Left kidney (tissue), 1 donor: ENCODE measurements at regions not wholly inside any gene's neighbourhood (a gene's known extent, or its start where the extent isn't known, plus 50 kb on each side); places are given as distances from the start of the nearest gene placed in this dataset.

Source experiments
- DNase-seq: peaks from one replicate; pipeline ENCODE4 v3.0.0-alpha.2; 2013

DNA sequence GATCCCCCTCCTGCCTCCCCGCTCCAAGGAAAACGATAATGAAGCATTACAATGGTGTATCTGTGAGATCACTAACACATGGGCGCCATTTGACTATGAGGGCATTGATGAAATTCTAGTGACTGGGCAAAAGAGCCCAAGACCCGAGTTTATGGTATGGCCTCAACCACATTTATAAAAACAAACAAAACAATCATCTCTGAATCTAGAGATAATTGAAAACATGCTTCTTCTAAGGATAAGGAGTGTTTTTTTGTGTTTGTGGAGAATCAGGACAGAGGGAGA is 100.9 kb upstream of the SEMA6A start:
- DNase-seq: no peak

- no peak for DNase-seq
Measured at GRCh38 chr5:116674881-116675625, 100.4 kb upstream of the SEMA6A start.

DNA sequence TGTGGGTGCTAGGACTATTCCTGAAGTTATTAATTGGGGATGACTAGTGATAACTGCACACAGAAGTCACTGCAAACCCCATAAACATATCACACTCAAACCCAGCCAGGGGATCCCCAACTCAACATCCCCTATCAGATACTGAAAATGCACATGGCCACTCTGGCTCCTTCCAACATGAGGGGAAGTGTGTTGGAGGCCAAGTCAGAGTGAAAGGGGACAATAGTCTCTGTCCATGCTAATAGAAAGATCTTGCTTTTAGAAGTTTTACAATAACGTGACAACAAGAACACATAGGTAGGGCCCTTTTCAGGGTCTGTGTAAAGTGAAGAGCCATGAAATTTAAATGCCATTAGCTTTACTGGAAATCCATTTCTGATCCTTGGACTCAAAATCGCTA is 98.8 kb upstream of the SEMA6A start:
- no peak for DNase-seq

GRCh38 chr5:116672203-116672602 is 97.6 kb upstream of the SEMA6A start:
- no peak for DNase-seq

DNA sequence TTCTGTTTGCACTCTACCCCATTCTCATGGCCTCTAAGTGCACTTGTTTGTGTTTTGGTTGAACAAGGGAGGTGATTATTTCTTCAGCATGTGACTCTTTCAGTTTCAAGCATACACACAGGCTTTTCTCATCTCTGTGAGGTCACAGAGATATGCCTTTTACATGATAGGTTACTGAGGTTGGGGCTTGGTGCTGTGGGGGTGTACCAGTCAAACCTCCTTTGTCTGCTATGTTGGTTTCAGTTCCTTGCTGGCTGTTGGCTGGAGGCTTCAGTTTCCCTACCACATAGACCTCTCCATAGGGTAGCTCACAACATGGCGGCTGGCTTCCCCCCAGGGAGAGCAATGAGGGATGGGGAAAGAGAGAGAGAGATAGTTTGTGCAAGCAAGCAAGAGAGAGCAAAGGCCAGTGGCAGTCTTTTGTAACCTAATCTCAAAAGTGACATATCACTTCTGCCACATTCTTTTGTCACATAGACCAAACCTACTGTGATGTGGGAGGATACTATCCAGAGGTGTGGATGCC is 96.7 kb upstream of the SEMA6A start:
- DNase-seq: no peak

DNA sequence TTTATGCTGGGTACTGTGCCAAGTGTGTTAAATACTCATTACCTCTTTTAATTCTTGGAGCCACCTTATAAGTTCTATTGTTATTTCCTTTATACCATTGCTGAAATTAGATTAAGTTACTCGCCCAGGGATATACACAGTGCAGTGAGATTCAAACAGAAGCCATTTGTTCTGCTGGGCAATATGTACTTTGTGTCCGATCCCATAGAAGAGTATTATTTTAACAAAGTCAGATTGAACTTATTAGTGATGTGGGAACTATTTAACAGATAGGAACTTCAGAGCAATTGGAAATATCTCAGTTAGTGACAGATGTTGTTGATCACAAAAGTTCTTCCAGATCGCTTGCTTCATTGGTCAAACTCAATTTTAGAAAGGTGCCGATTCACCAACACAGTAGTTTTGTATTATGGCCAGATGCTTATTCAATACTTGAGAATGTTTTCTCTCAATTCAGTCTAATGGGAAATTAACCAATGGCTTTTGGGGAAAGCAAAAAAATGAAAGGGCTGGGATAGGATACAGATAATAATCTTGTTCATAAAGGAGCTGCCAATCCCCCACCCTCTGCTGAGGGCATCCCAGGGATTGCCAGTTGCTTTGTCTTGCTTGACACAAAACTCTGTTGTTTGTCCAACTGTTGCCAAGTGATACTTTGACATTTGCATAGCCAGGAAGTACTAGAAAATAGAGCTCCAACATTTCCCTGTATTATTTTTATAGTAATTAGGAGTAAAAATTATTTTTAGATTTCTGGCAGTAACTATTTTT is 94.8 kb upstream of the SEMA6A start:
- no peak for DNase-seq

GRCh38 chr5:116668390-116668789 is 93.8 kb upstream of the SEMA6A start:
- no peak for DNase-seq

DNA sequence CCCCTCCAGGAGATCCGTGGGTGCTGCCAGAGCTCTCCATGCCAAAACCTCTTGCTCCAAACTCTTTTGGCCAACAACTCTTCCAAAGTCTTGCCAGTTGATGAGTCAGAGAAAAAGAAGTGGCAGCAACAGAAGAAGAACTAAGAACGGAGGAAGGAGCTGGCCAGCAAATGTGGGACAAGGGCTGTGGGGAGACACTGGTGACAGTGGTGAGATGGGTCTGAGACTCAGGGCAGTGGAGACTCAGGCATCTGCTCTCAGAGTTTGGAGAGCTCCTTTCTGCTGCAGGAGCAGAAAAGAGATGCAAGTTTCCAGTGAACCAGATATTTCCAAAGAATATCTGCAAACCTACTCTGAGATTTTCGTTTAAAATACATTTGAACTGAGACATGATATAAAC is 92.3 kb upstream of the SEMA6A start:
- DNase-seq: no peak

DNA sequence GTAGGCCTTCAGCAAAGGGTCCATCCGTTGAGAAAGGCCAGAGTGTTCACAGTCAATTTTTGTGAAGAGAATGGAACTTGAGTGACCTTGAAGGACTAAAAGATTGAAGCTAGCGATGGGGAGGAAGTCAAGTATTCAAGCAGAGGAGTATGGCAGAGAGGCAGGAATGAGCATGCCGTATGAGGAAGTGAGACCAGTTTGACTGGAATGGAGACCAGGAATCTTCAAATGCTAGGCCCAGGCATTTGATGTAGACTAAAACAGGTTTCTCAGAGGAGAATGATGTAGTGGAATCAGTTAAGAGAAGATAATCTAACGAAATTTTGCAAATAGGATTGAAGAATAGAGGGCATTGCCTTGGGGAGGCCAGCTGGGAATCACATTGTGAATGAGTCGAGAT is 90.4 kb upstream of the SEMA6A start:
- no peak for DNase-seq

- DNase-seq: no peak
Measured at GRCh38 chr5:116663081-116663480, 88.5 kb upstream of the SEMA6A start.

GRCh38 chr5:116661419-116661818 is 86.8 kb upstream of the SEMA6A start:
- no peak for DNase-seq

DNA sequence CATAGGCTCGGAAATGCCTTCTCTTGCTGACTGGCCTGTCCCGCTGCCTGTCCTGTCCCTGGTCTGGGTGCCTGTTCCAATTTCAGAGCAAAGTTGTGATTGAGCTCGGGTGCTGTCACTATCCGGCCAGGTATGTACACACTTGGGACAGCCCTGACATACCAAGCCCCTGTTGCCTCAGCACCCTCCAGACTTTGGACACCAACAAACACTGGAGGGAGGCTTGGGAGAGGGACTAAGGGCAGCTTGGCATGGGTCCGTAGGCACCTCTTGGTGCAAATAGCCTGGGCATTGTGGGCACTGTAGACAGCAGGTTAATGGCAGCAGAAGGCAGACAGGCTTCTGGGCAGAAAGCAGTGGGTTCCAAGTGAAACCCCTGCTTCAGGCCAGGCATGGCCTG is 86.3 kb upstream of the SEMA6A start:
- no peak for DNase-seq

- DNase-seq: no peak
Measured at GRCh38 chr5:116658830-116659229, 84.2 kb upstream of the SEMA6A start.

- no peak for DNase-seq
Measured at GRCh38 chr5:116658141-116658540, 83.5 kb upstream of the SEMA6A start.

- no peak for DNase-seq
Measured at GRCh38 chr5:116655431-116655830, 80.8 kb upstream of the SEMA6A start.

DNA sequence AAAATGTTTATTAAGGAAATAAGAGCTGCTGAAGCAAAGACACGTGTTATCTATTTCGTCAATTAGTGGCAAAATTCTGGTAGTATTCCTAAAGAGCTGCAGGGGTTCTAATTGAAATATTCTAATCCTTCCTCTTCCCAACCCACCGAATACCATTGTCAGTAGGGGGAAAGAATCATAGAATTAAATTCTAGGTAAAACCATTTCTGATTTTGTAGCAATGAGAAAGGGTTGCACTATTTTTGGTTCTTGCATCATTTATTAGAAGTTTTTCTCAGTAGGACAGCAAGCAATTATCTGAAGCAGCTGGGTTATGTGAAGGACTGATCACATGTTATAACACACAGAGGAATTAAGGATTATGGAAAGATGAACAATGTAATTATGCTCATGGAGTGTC is 80.3 kb upstream of the SEMA6A start:
- DNase-seq: no peak

GRCh38 chr5:116652903-116653302 is 78.3 kb upstream of the SEMA6A start:
- no peak for DNase-seq

- DNase-seq: no peak
Measured at GRCh38 chr5:116652196-116652729, 77.6 kb upstream of the SEMA6A start.

GRCh38 chr5:116651653-116652052 is 77.0 kb upstream of the SEMA6A start:
- DNase-seq: no peak

GRCh38 chr5:116650964-116651363 is 76.3 kb upstream of the SEMA6A start:
- DNase-seq: no peak

DNA sequence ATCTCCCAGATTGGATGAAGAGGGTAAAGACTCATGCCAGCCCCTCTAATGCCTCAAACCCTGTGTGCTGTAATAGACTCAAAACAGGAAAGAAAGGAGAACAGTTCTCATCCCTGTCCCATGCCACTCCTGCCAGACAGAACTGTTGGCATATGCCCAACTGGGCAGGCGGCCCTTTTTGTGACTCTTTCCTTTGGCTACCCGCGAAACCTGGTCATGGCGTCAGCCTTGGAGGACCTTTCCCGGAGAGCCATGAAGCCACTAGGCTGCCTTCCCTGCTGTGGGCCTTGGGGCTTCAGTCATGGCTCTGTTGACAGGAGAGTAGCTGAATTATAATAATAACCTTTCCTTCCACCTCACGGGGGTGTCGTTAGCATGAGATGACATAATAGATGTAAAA is 75.9 kb upstream of the SEMA6A start:
- no peak for DNase-seq

DNA sequence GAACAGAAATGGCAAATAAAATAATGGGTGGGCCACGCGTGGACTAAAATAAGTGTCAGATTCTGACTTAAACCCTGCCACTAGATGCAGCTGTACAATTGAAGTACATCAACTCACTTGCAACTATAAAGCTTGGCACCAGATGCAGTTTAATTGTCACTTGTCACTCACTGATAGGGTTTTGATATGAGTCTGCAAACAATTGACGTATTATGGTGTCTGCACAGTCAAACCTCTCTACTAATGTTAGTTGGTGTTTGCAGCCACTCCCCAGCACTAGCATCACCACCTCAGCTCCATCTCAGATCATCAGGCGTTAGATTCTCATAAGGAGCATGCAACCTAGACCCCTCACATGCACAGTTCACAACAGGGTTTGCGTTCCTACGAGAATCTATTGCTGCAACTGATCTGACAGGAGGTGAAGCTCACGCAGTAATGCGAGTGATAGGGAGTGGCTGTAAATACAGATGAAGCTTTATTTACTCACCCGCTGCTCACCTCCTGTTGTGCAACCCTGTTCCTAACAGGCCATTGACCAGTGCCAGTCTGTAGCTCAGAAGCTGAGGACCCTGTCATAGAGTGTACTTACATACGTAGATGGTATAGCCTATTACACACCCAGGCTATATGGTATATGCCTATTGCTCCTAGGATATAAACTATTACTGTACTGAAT is 72.1 kb upstream of the SEMA6A start:
- no peak for DNase-seq

GRCh38 chr5:116645627-116646026 is 71.0 kb upstream of the SEMA6A start:
- DNase-seq: no peak
